ENCODE measurements at regions not wholly inside any gene's neighbourhood (a gene's known extent, or its start where the extent isn't known, plus 50 kb on each side); places are given as distances from the start of the nearest gene placed in this dataset.
"Not testable (repeated sequence)": the region's sequence is repeated elsewhere in the genome, so short reads cannot be mapped to it uniquely, and the experiment has no call there.

GRCh38 chr3:177905173-177906125 is 630.8 kb upstream of the KCNMB2 start:
- H3K27ac ChIP-seq: peak overlapping the region; percentile 85 to 96 (median 94)
- peaks cover 39 to 56% of the 10 kb centered on the region in 2 donors for H3K4me1 ChIP-seq
- intact Hi-C loops (cut with DNase I): no loop called here
- no peaks in the 10 kb centered on the region for H3K9me3 ChIP-seq
- peak; percentile 28 for DNase-seq
- H3K36me3 ChIP-seq: no peaks in the 10 kb centered on the region
- peak in 1 of 2 donors; percentile 14 for TF ChIP-seq POLR2A (IDR thresholded peaks at IDR 0.05)
- TF ChIP-seq, protein P1, sequence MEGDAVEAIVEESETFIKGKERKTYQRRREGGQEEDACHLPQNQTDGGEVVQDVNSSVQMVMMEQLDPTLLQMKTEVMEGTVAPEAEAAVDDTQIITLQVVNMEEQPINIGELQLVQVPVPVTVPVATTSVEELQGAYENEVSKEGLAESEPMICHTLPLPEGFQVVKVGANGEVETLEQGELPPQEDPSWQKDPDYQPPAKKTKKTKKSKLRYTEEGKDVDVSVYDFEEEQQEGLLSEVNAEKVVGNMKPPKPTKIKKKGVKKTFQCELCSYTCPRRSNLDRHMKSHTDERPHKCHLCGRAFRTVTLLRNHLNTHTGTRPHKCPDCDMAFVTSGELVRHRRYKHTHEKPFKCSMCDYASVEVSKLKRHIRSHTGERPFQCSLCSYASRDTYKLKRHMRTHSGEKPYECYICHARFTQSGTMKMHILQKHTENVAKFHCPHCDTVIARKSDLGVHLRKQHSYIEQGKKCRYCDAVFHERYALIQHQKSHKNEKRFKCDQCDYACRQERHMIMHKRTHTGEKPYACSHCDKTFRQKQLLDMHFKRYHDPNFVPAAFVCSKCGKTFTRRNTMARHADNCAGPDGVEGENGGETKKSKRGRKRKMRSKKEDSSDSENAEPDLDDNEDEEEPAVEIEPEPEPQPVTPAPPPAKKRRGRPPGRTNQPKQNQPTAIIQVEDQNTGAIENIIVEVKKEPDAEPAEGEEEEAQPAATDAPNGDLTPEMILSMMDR (IDR thresholded peaks at IDR 0.05): peak in 1 of 6 experiments; percentile 1
- no peak overlapping the region for H3K4me3 ChIP-seq (replicated peaks in 1 of 3)
- 23 to 28% methylated on average over 4 of the region's 4 CpGs for WGBS, 2 donors
- H3K27me3 ChIP-seq: no peaks in the 10 kb centered on the region

DNA sequence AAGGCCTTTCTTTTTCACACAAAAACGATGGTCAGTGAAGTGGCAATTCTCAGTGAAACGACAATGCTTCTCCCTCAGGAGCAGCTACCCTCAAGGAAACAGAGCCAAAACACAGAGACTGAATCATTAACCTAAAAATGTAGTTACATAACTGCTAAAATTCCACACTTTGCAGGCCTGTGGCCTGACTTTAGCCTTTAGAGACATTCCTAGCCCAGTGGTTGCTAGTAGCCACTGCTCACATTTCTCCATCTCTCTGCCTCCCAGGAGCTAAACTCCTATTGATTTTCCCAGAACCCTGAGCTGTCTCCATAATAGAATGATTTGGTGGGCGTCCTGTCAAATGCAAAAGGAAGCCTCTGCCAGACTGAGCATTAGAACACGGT is 630.1 kb upstream of the KCNMB2 start:
- intact Hi-C loops (cut with DNase I): no loop called here
- DNase-seq: peak; percentile 21 to 33

DNA sequence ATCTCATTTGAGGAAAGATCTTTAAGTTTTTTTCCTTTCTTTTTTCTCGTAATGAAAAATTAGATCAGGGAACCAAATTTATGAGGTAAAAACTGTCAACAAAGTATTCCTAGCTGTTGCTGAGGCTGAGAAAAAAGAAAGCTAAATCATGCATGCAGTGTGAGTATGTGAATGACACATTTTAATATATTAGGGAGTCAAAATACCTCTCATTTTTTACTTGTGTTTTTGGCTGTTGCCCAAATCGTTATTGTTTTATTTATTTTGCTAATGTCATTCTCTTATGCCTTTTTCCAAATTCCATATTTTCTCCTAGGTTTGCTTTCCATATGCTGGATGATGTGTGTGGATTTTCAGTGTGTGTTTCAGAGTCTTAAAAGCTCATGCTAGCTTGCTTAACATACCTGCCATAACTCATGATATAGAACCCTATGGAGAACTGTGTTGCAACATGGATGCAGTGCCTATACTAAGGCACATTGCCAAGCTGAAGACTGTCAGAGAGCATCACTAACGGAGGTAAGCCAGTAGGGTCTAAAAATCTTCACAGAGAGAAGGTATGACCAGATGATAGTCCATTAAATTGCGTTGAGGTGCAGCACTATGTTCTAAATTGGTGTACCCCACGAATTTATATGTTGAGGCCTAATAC is 629.5 kb upstream of the KCNMB2 start:
- no peaks in the 10 kb centered on the region for H3K9me3 ChIP-seq
- peak overlapping the region; percentile 85 to 96 (median 94) for H3K27ac ChIP-seq
- H3K27me3 ChIP-seq: no peaks in the 10 kb centered on the region
- DNase-seq: no peak
- TF ChIP-seq POLR2A (IDR thresholded peaks at IDR 0.05): no peak
- TF ChIP-seq, protein P1 (IDR thresholded peaks at IDR 0.05): no peak
- WGBS, 2 donors: 85 to 87% methylated on average over 5 of the region's 5 CpGs
- no peak overlapping the region for H3K4me3 ChIP-seq (replicated peaks in 1 of 3)
- intact Hi-C loops (cut with DNase I): no loop called here
- H3K4me1 ChIP-seq: peaks cover 39 to 56% of the 10 kb centered on the region in 2 donors
- no peaks in the 10 kb centered on the region for H3K36me3 ChIP-seq

More for the DNA sequence above, 630.1 kb upstream of the KCNMB2 start:
- Histone ChIP-seq H3K27ac (peak overlapping the region; percentile 85 to 96 (median 94)), H3K36me3 (no peaks in the 10 kb centered on the region), H3K9me3 (no peaks in the 10 kb centered on the region), H3K4me1 (peaks cover 39 to 56% of the 10 kb centered on the region in 2 donors), H3K4me3 (replicated peaks in 1 of 3) (no peak overlapping the region), H3K27me3 (no peaks in the 10 kb centered on the region)
- WGBS, 2 donors: 39 to 42% methylated on average over 4 of the region's 4 CpGs
- TF ChIP-seq POLR2A (IDR thresholded peaks at IDR 0.05): no peak
- TF ChIP-seq, protein P1 (IDR thresholded peaks at IDR 0.05): peak in 3 of 6 experiments; percentile 14 to 38 (median 28)

DNA sequence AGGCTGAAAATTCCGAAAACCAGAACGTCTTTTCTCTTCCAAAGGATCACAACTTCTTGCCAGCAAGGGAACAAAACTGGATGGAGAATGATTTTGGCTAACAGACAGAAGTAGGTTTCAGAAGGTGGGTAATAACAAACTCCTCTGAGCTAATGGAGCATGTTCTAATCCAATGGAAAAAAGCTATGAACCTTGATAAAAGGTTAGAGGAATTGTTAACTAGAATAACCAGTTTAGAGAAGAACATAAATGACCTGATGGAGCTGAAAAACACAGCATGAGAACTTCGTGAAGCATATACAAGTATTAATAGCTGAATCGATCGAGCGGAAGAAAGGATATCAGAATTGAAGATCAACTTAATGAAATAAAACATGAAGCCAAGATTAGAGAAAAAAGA is 626.7 kb upstream of the KCNMB2 start:
- DNase-seq; intact Hi-C loops (cut with DNase I); H3K9me3 ChIP-seq; H3K36me3 ChIP-seq; H3K4me3 ChIP-seq (replicated peaks in 1 of 3); H3K27me3 ChIP-seq: not testable (repeated sequence)
- WGBS, 2 donors: 57 to 69% methylated on average over 6 of the region's 6 CpGs
- Histone ChIP-seq H3K4me1 (peaks cover 32 to 48% of the 10 kb centered on the region in 2 donors), H3K27ac (peak overlapping the region; percentile 85 to 96 (median 94))

GRCh38 chr3:177914224-177914623 is 622.0 kb upstream of the KCNMB2 start:
- 96 to 98% methylated on average over 8 to 10 of the region's 10 CpGs for WGBS, 2 donors
- Histone ChIP-seq H3K4me3 (replicated peaks in 1 of 3) (no peak overlapping the region), H3K36me3 (no peaks in the 10 kb centered on the region), H3K9me3 (no peaks in the 10 kb centered on the region), H3K4me1 (peaks cover under 1 to 3% of the 10 kb centered on the region in 2 donors), H3K27me3 (no peaks in the 10 kb centered on the region), H3K27ac (no peak overlapping the region)
- intact Hi-C loops (cut with DNase I): no loop called here
- TF ChIP-seq, protein P1 (IDR thresholded peaks at IDR 0.05): no peak
- no peak for TF ChIP-seq POLR2A (IDR thresholded peaks at IDR 0.05)
- no peak for DNase-seq

Data from thyroid gland (tissue), 4 donors.